IPS-15b (cell line): ENCODE measurements at regions not wholly inside any gene's neighbourhood (a gene's known extent, or its start where the extent isn't known, plus 50 kb on each side); places are given as distances from the start of the nearest gene placed in this dataset.

ENCODE experiments used
- H3K27me3 ChIP-seq: one replicate; pipeline ENCODE4 v1.6.1; 2013; ENCODE audit warnings: low read length; ENCODE audit not compliant: control insufficient read depth, insufficient read depth
- H3K36me3 ChIP-seq: one replicate; pipeline ENCODE4 v1.6.1; 2013; ENCODE audit warnings: low read length; ENCODE audit not compliant: control insufficient read depth, insufficient read depth
- H3K4me1 ChIP-seq: one replicate; pipeline ENCODE4 v1.6.1; 2013; ENCODE audit warnings: mild to moderate bottlenecking, low read length; ENCODE audit not compliant: control insufficient read depth, insufficient read depth
- H3K4me3 ChIP-seq: one replicate; pipeline ENCODE4 v1.5.1; 2013; ENCODE audit warnings: low read depth, low read length
- H3K9ac ChIP-seq: one replicate; pipeline ENCODE4 v1.6.1; 2013; ENCODE audit warnings: low read depth, mild to moderate bottlenecking, low read length
- H3K9me3 ChIP-seq: one replicate; pipeline ENCODE4 v1.6.1; 2013; ENCODE audit warnings: mild to moderate bottlenecking, low read length; ENCODE audit not compliant: control insufficient read depth, insufficient read depth

GRCh38 chr4:117326091-117326490, 240.7 kb upstream of the TRAM1L1 start:
- H3K27me3 ChIP-seq: no peaks in the 10 kb centered on the region
- no peak overlapping the region for H3K4me3 ChIP-seq
- no peaks in the 10 kb centered on the region for H3K36me3 ChIP-seq
- no peaks in the 10 kb centered on the region for H3K9me3 ChIP-seq
- no peak overlapping the region for H3K9ac ChIP-seq
- H3K4me1 ChIP-seq: no peaks in the 10 kb centered on the region

- no peaks in the 10 kb centered on the region for H3K9me3 ChIP-seq
- no peak overlapping the region for H3K4me3 ChIP-seq
- no peak overlapping the region for H3K9ac ChIP-seq
- H3K27me3 ChIP-seq: no peaks in the 10 kb centered on the region
- no peaks in the 10 kb centered on the region for H3K4me1 ChIP-seq
- H3K36me3 ChIP-seq: no peaks in the 10 kb centered on the region
Observed at GRCh38 chr4:117327491-117327890, 242.1 kb upstream of the TRAM1L1 start.

GRCh38 chr4:117328333-117328732, 243.0 kb upstream of the TRAM1L1 start:
- no peaks in the 10 kb centered on the region for H3K27me3 ChIP-seq
- H3K4me3 ChIP-seq: no peak overlapping the region
- H3K9me3 ChIP-seq: no peaks in the 10 kb centered on the region
- no peak overlapping the region for H3K9ac ChIP-seq
- no peaks in the 10 kb centered on the region for H3K36me3 ChIP-seq
- H3K4me1 ChIP-seq: no peaks in the 10 kb centered on the region

GRCh38 chr4:117331817-117332216, 246.4 kb upstream of the TRAM1L1 start:
- no peaks in the 10 kb centered on the region for H3K9me3 ChIP-seq
- H3K9ac ChIP-seq: no peak overlapping the region
- no peaks in the 10 kb centered on the region for H3K36me3 ChIP-seq
- H3K27me3 ChIP-seq: no peaks in the 10 kb centered on the region
- no peaks in the 10 kb centered on the region for H3K4me1 ChIP-seq
- no peak overlapping the region for H3K4me3 ChIP-seq

- Histone ChIP-seq H3K9me3 (no peaks in the 10 kb centered on the region), H3K4me3 (no peak overlapping the region), H3K4me1 (no peaks in the 10 kb centered on the region), H3K9ac (no peak overlapping the region), H3K36me3 (no peaks in the 10 kb centered on the region), H3K27me3 (no peaks in the 10 kb centered on the region)
Observed at GRCh38 chr4:117334451-117335188, 249.2 kb upstream of the TRAM1L1 start.

GRCh38 chr4:117357437-117357836, 272.1 kb upstream of the TRAM1L1 start:
- Histone ChIP-seq H3K4me1 (no peaks in the 10 kb centered on the region), H3K27me3 (no peaks in the 10 kb centered on the region), H3K36me3 (no peaks in the 10 kb centered on the region), H3K4me3 (no peak overlapping the region), H3K9me3 (no peaks in the 10 kb centered on the region), H3K9ac (no peak overlapping the region)

GRCh38 chr4:117357866-117358265, 272.5 kb upstream of the TRAM1L1 start:
- Histone ChIP-seq H3K9ac (no peak overlapping the region), H3K9me3 (no peaks in the 10 kb centered on the region), H3K36me3 (no peaks in the 10 kb centered on the region), H3K4me1 (no peaks in the 10 kb centered on the region), H3K4me3 (no peak overlapping the region), H3K27me3 (no peaks in the 10 kb centered on the region)

- Histone ChIP-seq H3K9me3 (no peaks in the 10 kb centered on the region), H3K9ac (no peak overlapping the region), H3K27me3 (no peaks in the 10 kb centered on the region), H3K4me1 (no peaks in the 10 kb centered on the region), H3K4me3 (no peak overlapping the region), H3K36me3 (no peaks in the 10 kb centered on the region)
Observed at GRCh38 chr4:117370944-117371668, 285.7 kb upstream of the TRAM1L1 start.

- H3K36me3 ChIP-seq: no peaks in the 10 kb centered on the region
- H3K4me3 ChIP-seq: no peak overlapping the region
- no peak overlapping the region for H3K9ac ChIP-seq
- no peaks in the 10 kb centered on the region for H3K27me3 ChIP-seq
- H3K9me3 ChIP-seq: no peaks in the 10 kb centered on the region
- H3K4me1 ChIP-seq: no peaks in the 10 kb centered on the region
Observed at GRCh38 chr4:117375101-117375500, 289.7 kb upstream of the TRAM1L1 start.

- no peak overlapping the region for H3K4me3 ChIP-seq
- H3K27me3 ChIP-seq: no peaks in the 10 kb centered on the region
- H3K9ac ChIP-seq: no peak overlapping the region
- H3K36me3 ChIP-seq: no peaks in the 10 kb centered on the region
- H3K4me1 ChIP-seq: no peaks in the 10 kb centered on the region
- H3K9me3 ChIP-seq: no peaks in the 10 kb centered on the region
Observed at GRCh38 chr4:117376692-117377091, 291.3 kb upstream of the TRAM1L1 start.

GRCh38 chr4:117378942-117379341, 293.6 kb upstream of the TRAM1L1 start:
- no peaks in the 10 kb centered on the region for H3K27me3 ChIP-seq
- no peak overlapping the region for H3K4me3 ChIP-seq
- H3K9ac ChIP-seq: no peak overlapping the region
- no peaks in the 10 kb centered on the region for H3K4me1 ChIP-seq
- H3K9me3 ChIP-seq: no peaks in the 10 kb centered on the region
- no peaks in the 10 kb centered on the region for H3K36me3 ChIP-seq

- H3K36me3 ChIP-seq: no peaks in the 10 kb centered on the region
- H3K9ac ChIP-seq: no peak overlapping the region
- no peaks in the 10 kb centered on the region for H3K9me3 ChIP-seq
- no peaks in the 10 kb centered on the region for H3K4me1 ChIP-seq
- H3K27me3 ChIP-seq: no peaks in the 10 kb centered on the region
- H3K4me3 ChIP-seq: no peak overlapping the region
Observed at GRCh38 chr4:117383468-117383867, 298.1 kb upstream of the TRAM1L1 start.
